DND-41 (cell line): ENCODE measurements at regions not wholly inside any gene's neighbourhood (a gene's known extent, or its start where the extent isn't known, plus 50 kb on each side); places are given as distances from the start of the nearest gene placed in this dataset.

ENCODE experiments used
- ATAC-seq: fragments of 200-7000 bp; cut with Tn5 transposase; 3 replicates; pipeline ENCODE4 v1.9.1; 2021; ENCODE audit warnings: low read depth; ENCODE audit not compliant: insufficient read depth
- DNase-seq: peaks from one replicate; pipeline ENCODE4 v3.0.0-alpha.2; 2020
- H2AFZ ChIP-seq: 2 replicates; pipeline ENCODE4 v1.6.0; 2012; ENCODE audit warnings: low read depth, low read length
- H3K27ac ChIP-seq: 2 replicates; pipeline ENCODE4 v1.5.1; 2012; ENCODE audit warnings: low read length, inconsistent platforms
- H3K27me3 ChIP-seq: fragments of 200-600 bp; sonication (generic); 2 replicates; pipeline ENCODE4 v1.6.0; 2012; ENCODE audit warnings: low read length, mild to moderate bottlenecking, inconsistent platforms; ENCODE audit not compliant: insufficient read depth, poor library complexity
- H3K36me3 ChIP-seq: 2 replicates; pipeline ENCODE4 v1.5.1; 2012; ENCODE audit warnings: low read length, inconsistent platforms; ENCODE audit not compliant: insufficient read depth
- H3K4me1 ChIP-seq: 2 replicates; pipeline ENCODE4 v1.5.1; 2012; ENCODE audit warnings: mild to moderate bottlenecking, low read length; ENCODE audit not compliant: insufficient read depth
- H3K4me2 ChIP-seq: 2 replicates; pipeline ENCODE4 v1.6.0; 2012; ENCODE audit warnings: mild to moderate bottlenecking, moderate library complexity, low read length, inconsistent platforms; ENCODE audit not compliant: insufficient read depth
- H3K4me3 ChIP-seq, 2 experiments: fragments of 200-600 bp in 1 of 2; shearing (Covaris generic) in 1 of 2; 2 replicates each; pipeline ENCODE4 v1.5.1; 2012 to 2016; ENCODE audit warnings: inconsistent platforms in 2 of 2, low read length in 2 of 2, mild to moderate bottlenecking in 2 of 2, low read depth in 1 of 2, moderate library complexity in 1 of 2
- H3K79me2 ChIP-seq: 2 replicates; pipeline ENCODE4 v1.6.0; 2012; ENCODE audit warnings: low read length, inconsistent platforms; ENCODE audit not compliant: insufficient read depth
- H3K9ac ChIP-seq: 2 replicates; pipeline ENCODE4 v1.6.0; 2012; ENCODE audit warnings: low read depth, mild to moderate bottlenecking, inconsistent platforms, low read length, moderate library complexity
- H3K9me3 ChIP-seq: 2 replicates; pipeline ENCODE4 v1.5.1; 2012; ENCODE audit warnings: low read length, moderate library complexity, mild to moderate bottlenecking, inconsistent platforms; ENCODE audit not compliant: insufficient read depth, severe bottlenecking
- H4K20me1 ChIP-seq: 2 replicates; pipeline ENCODE4 v1.6.0; 2012; ENCODE audit warnings: low read length; ENCODE audit not compliant: insufficient read depth
- CTCF ChIP-seq: IDR thresholded peaks from 2 replicates; pipeline ENCODE4 v1.5.1; 2012; ENCODE audit warnings: borderline replicate concordance, low read length, moderate library complexity, mild to moderate bottlenecking; ENCODE audit not compliant: poor library complexity, severe bottlenecking; ENCODE audit errors: extremely low read depth
- EZH2 ChIP-seq: IDR thresholded peaks from 3 replicates; pipeline ENCODE4 v1.6.1; 2012; ENCODE audit warnings: borderline replicate concordance, low read depth, mild to moderate bottlenecking, moderate library complexity, low read length, inconsistent platforms; ENCODE audit not compliant: severe bottlenecking

GRCh38 chr4:114547340-114548134 is 51.1 kb upstream of the UGT8 start:
- no peak overlapping the region for H3K4me3 ChIP-seq
- no peak overlapping the region for H3K9ac ChIP-seq
- ATAC-seq, result no peak
- H3K9me3 ChIP-seq, result no peaks in the 10 kb centered on the region
- H3K27ac ChIP-seq, result no peak overlapping the region
- no peak for DNase-seq
- no peaks in the 10 kb centered on the region for H3K36me3 ChIP-seq
- H3K4me1 ChIP-seq, result no peaks in the 10 kb centered on the region
- TF ChIP-seq CTCF (no peak), EZH2 (no peak)
- no peaks in the 10 kb centered on the region for H3K27me3 ChIP-seq
- H3K4me2 ChIP-seq, result no peak overlapping the region
- no peak overlapping the region for H2AFZ ChIP-seq
- no peaks in the 10 kb centered on the region for H4K20me1 ChIP-seq
- H3K79me2 ChIP-seq, result no peaks in the 10 kb centered on the region
